DMS53 treated with DMSO at 0.1 percent for 48 hours (cell line): ENCODE measurements at regions not wholly inside any gene's neighbourhood (a gene's known extent, or its start where the extent isn't known, plus 50 kb on each side); places are given as distances from the start of the nearest gene placed in this dataset.
"Not testable (repeated sequence)": the region's sequence is repeated elsewhere in the genome, so short reads cannot be mapped to it uniquely, and the experiment has no call there.

Experiments
- DNase-seq: peaks from one replicate; lab custom pipeline; 2025; ENCODE audit not compliant: unreplicated experiment; lab: John Stamatoyannopoulos, UW

DNA sequence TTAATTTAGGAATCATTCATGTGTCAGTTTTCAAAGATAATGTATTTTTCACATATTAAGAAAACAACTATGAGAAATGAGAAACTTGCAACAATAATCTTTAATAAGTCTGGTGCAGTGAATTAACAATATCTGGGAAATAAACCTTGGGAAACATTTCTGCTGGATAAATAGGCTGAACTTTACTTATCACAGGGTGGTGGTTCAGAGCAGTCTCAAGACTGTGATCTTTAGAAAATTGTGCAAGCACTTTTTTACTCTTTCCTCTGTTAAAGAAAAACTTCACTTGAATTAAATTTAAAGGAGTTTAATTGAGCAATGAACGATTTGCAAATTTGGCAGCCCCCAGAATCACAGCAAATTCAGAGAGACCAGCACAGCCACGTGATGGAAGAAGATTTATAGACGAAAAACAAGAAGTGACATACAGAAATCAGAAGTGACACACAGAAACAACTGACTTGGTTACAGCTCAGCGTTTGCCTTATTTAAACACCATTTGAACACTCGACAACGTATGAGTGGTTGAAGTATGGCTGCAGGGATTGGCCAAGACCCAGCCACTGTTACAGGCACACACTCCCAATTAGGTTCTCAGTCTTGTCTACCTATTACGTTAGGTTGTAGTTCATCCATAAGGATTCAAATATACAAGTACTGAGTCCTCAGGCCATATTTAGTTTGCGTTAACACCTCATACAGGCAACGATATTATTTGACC is 631.9 kb downstream of the SLCO4C1 start:
- DNase-seq: no peak

GRCh38 chr5:101663543-101663942 is 632.5 kb downstream of the SLCO4C1 start:
- DNase-seq: no peak

- DNase-seq: no peak
Measured at GRCh38 chr5:101662263-101662662, 633.8 kb downstream of the SLCO4C1 start.

- DNase-seq: no peak
Measured at GRCh38 chr5:101658433-101658832, 637.7 kb downstream of the SLCO4C1 start.

GRCh38 chr5:101653996-101654395 is 642.1 kb downstream of the SLCO4C1 start:
- no peak for DNase-seq

DNA sequence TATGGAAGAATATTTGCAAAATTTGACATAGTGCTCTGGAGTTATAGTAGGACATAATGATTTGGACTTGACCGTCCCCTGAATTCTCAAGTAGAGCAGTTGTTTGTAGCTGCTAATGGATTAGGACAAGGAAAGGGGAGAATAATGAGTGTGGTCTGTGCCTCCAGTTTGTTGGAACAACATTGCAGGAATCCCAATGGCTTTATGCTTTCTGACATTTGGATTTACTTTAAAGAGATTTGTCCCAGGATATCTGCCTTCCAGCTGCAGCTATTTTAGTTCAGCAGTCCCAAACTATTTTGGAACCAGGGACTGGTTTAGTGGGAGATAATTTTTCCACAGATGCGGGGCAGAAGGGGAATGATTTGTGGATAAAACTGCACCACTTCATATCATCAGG is 648.2 kb downstream of the SLCO4C1 start:
- no peak for DNase-seq

DNA sequence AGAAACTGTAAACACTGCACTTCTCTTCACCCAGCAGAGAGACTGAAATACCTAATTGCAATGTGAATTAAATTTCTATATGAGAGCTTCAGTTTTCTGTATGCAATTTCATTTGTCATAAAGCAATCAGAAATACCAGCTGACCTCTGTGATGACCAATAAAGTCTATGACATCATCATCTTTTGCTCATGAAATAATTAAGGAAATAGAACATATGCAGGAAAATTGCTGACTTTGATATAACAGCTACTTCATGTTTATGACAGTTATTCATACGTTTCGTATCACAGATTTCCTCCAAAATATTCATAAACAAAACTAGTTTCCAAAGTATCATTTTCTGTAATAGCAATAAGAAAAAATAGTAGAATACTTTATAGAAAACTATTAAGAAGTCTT is 652.3 kb downstream of the SLCO4C1 start:
- DNase-seq: no peak

GRCh38 chr5:101637599-101637998 is 658.5 kb downstream of the SLCO4C1 start:
- no peak for DNase-seq

DNA sequence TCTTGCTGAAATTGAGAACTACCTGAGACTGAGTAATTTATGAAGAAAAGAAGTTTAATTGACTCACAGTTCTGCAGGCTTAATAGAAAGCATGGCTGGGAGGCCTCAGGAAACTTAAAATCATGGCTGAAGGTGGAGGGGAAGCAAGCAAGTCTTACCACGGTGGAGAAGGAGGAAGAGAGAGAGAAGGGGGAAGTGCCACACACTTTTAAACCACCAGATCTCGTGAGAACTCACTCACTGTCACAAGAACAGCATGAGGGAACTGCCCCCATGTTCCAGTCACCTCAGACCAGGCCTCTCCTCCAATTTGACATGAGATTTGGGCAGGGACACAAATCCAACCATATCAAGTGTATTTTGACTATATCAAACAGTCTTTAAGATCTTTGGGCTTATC is 668.3 kb downstream of the SLCO4C1 start:
- DNase-seq: not testable (repeated sequence)

- DNase-seq: no peak
Measured at GRCh38 chr5:101626572-101626971, 669.5 kb downstream of the SLCO4C1 start.

GRCh38 chr5:101611039-101611438 is 685.0 kb downstream of the SLCO4C1 start:
- DNase-seq: no peak

DNA sequence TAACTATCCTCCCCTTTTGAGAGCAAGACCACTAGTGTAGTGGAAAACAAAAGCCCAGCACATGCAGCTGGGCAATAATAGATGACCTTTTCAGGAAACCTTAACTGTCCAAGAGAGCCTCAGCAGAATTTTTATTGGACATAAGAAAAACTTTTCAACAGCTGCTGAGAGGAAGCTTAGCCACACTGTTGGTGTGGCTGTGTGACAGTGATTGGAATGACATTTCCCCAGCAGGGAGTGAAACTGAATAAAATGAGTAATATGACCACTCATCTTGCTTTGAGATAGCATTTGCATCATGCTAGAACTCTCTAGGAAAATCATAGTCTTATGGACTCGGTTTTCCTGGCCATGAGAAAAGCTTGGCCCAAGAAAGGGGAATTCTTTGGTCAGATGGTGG is 687.8 kb downstream of the SLCO4C1 start:
- DNase-seq: no peak

GRCh38 chr5:101605700-101606099 is 690.4 kb downstream of the SLCO4C1 start:
- no peak for DNase-seq

DNA sequence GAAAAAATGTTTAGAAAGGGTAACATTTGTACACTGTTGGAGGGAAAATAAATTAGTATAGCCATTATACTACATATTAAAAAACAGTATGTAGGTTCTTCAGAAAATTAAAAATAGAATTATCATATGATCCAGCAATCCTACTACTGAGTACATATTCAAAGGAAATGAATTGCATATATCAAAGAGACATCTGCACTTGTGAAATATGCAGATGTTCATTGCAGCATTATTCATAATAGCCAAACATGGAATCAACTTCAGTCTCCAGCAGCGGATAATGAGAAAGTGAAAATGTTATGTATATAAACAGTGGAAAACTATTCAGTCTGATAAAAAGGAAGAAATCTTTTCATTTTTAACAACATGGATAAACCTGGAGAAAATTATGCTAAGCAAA is 695.5 kb downstream of the SLCO4C1 start:
- DNase-seq: no peak

DNA sequence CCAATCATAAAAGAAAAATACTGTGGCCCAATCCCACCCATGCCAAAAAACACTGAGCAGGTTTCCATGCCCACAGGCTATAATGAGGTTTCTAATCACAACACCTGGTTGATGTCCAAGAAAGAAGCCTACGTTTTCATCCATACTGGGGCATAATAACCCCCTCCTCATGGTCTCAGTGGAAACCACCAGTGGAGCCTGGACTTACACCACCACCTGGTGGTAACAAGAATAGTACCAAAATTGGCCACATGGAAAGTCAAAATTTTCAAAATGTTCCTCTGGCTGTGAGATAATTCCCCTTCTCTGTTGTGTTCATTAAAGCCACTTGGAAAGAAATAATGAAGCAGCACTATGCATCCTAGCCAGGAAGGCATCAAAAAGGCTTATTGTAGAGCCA is 687.3 kb upstream of the ST8SIA4 start:
- no peak for DNase-seq

DNA sequence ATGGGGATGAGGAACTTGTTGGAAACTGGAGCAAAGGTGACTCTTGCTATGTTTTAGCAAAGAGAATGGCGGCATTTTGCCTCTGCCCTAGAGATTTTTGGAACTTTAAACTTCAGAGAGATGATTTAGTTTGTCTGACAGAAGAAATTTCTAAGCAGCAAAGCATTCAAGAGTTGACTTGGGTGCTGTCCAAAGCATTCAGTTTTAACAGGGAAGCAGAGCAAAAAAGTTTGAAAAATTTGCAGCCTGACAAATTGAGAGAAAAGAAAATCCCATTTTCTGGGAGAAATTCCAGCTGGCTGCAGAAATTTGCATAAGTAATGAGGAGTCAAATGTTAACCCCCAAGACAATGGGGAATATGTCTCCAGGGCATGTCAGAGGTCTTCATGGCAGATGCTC is 682.3 kb upstream of the ST8SIA4 start:
- no peak for DNase-seq

DNA sequence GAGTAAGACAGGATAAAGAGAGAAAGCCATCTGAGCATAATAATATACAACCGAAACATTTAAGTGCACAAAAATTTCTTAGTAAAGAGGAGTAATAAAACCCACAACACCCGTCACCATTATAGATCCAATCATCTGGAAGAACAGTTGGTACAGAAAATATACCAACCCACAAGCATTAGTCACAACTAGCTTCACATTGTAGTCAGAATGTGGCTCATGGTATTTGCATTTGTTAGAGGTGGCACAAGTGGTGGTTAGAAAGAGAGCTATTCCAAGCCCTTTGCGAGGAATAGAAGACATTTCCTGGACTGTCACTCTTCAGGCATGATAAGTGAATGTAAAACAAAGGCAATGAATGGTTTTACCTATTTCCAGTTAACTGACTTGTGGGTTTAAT is 677.5 kb upstream of the ST8SIA4 start:
- no peak for DNase-seq

GRCh38 chr5:101574017-101574416 is 670.9 kb upstream of the ST8SIA4 start:
- DNase-seq: no peak

DNA sequence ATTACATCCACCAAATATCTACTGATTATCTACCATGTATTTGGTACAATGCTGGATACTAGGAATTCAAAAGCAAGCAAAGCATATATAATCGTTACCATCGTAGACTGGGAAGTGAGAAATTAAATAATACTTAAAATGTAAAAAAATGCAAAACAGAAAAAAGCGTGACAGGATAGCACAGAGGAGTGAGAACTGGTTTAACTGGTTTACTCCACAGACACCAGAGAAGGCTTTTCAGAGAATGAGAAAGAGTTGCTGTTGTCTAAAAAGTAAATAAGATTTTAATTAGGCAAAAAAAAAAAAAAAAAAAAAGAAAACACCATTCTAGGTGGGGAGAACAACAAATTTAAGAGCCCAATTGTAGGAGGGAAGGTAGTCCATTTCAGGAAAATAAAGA is 657.9 kb upstream of the ST8SIA4 start:
- DNase-seq: peak; percentile 58

- no peak for DNase-seq
Measured at GRCh38 chr5:101543780-101544179, 640.7 kb upstream of the ST8SIA4 start.

GRCh38 chr5:101539315-101539714 is 636.2 kb upstream of the ST8SIA4 start:
- no peak for DNase-seq

- DNase-seq: no peak
Measured at GRCh38 chr5:101535626-101536025, 632.5 kb upstream of the ST8SIA4 start.

GRCh38 chr5:101534491-101535110 is 631.5 kb upstream of the ST8SIA4 start:
- DNase-seq: no peak
